ENCODE measurements at regions not wholly inside any gene's neighbourhood (a gene's known extent, or its start where the extent isn't known, plus 50 kb on each side); places are given as distances from the start of the nearest gene placed in this dataset.

- TF ChIP-seq CTCF (IDR thresholded peaks at IDR 0.05; ENCODE audit: low read depth, low read length): no peak
- no peak for TF ChIP-seq EZH2phosphoT487 (IDR thresholded peaks at IDR 0.05; ENCODE audit: low read depth)
These were observed 268.6 kb downstream of the DTHD1 start for GRCh38 chr4:36549992-36550391.
